DMS53 treated with DMSO at 0.1 percent for 48 hours (cell line): ENCODE measurements at regions not wholly inside any gene's neighbourhood (a gene's known extent, or its start where the extent isn't known, plus 50 kb on each side); places are given as distances from the start of the nearest gene placed in this dataset.

Experiments
- DNase-seq: peaks from one replicate; lab custom pipeline; 2025; ENCODE audit not compliant: unreplicated experiment; lab: John Stamatoyannopoulos, UW

GRCh38 chr18:78169174-78169864, 810.3 kb upstream of the SALL3 start:
- DNase-seq, result no peak

GRCh38 chr18:78171954-78172353, 807.7 kb upstream of the SALL3 start:
- no peak for DNase-seq

GRCh38 chr18:78174737-78175136, 804.9 kb upstream of the SALL3 start:
- DNase-seq, result no peak

GRCh38 chr18:78178812-78179211, 800.8 kb upstream of the SALL3 start:
- no peak for DNase-seq

- no peak for DNase-seq
Observed at GRCh38 chr18:78180741-78181140, 798.9 kb upstream of the SALL3 start.

GRCh38 chr18:78183815-78184214, 795.8 kb upstream of the SALL3 start:
- no peak for DNase-seq

GRCh38 chr18:78191276-78191675, 788.3 kb upstream of the SALL3 start:
- no peak for DNase-seq

- DNase-seq, result no peak
Observed at GRCh38 chr18:78192054-78192453, 787.6 kb upstream of the SALL3 start.

- DNase-seq, result no peak
Observed at GRCh38 chr18:78196280-78196679, 783.3 kb upstream of the SALL3 start.

GRCh38 chr18:78199002-78199401, 780.6 kb upstream of the SALL3 start:
- DNase-seq, result no peak

- no peak for DNase-seq
Observed at GRCh38 chr18:78199611-78200010, 780.0 kb upstream of the SALL3 start.

GRCh38 chr18:78207942-78208341, 771.7 kb upstream of the SALL3 start:
- no peak for DNase-seq

GRCh38 chr18:78208461-78208860, 771.2 kb upstream of the SALL3 start:
- no peak for DNase-seq

- no peak for DNase-seq
Observed at GRCh38 chr18:78213361-78213994, 766.1 kb upstream of the SALL3 start.

GRCh38 chr18:78221496-78221895, 758.1 kb upstream of the SALL3 start:
- no peak for DNase-seq

- DNase-seq, result no peak
Observed at GRCh38 chr18:78228974-78229373, 750.6 kb upstream of the SALL3 start.

GRCh38 chr18:78230911-78231310, 748.7 kb upstream of the SALL3 start:
- no peak for DNase-seq

- DNase-seq, result no peak
Observed at GRCh38 chr18:78232196-78232595, 747.4 kb upstream of the SALL3 start.

GRCh38 chr18:78237864-78238263, 741.8 kb upstream of the SALL3 start:
- DNase-seq, result no peak

- no peak for DNase-seq
Observed at GRCh38 chr18:78238404-78239089, 741.1 kb upstream of the SALL3 start.

- DNase-seq, result no peak
Observed at GRCh38 chr18:78239090-78239457, 740.5 kb upstream of the SALL3 start.

- no peak for DNase-seq
Observed at GRCh38 chr18:78240101-78240500, 739.5 kb upstream of the SALL3 start.
